Heart left ventricle (tissue), 13 donors: ENCODE measurements at regions not wholly inside any gene's neighbourhood (a gene's known extent, or its start where the extent isn't known, plus 50 kb on each side); places are given as distances from the start of the nearest gene placed in this dataset.

Experiments used
- POLR2A ChIP-seq, 2 donors: fragments of 450-650 bp; IDR thresholded peaks; one replicate each; pipeline ENCODE4 v1.6.1; 2017; ENCODE audit warnings: antibody characterized with exemption in 2 of 2, mild to moderate bottlenecking in 2 of 2, moderate library complexity in 2 of 2
- TF ChIP-seq, protein P1 (sequence below), 12 donors: fragments of 200-600 bp; sonication (generic) in 4 of 12; IDR thresholded peaks; one replicate each; pipeline versions ENCODE4 v1.5.0 to v1.8.0; 2018 to 2022; ENCODE audit warnings: antibody characterized with exemption in 12 of 12, mild to moderate bottlenecking in 5 of 12
- donor health status: ischemic (EF 13 %, LVEDD 7.1; RV severe dilation, severe dysfunction).
- donor health status: DM: no; HTN: yes; CAD: no.
- donor health status: DM: no; HTN: no; CAD: no.
- donor health status: ischemic (EF 25% LVEDD 6.9; RV normal size, moderate dysfunction).
- donor health status: ischemic (EF 25% LVEDD 5.7; RV mildly dilated, moderate dysfunction).
- donor health status: ischemic (EF 35%, LVEDD 5.7; RV mildly dilated, moderate dysfunction).
- donor health status: nonischemic (EF 11% LVEDD 7.7; RV severe dilation, severe dysfunction).
- donor health status: DM: yes; HTN: yes; CAD: no.
- donor health status: PGD.
- donor health status: ischemic (EF 29% LVEDD 5.4; RV normal size, mild dysfunction).
- donor health status: nonischemic (EF 23%, LVEDD 6.1; RV moderate dilation, normal function).

DNA sequence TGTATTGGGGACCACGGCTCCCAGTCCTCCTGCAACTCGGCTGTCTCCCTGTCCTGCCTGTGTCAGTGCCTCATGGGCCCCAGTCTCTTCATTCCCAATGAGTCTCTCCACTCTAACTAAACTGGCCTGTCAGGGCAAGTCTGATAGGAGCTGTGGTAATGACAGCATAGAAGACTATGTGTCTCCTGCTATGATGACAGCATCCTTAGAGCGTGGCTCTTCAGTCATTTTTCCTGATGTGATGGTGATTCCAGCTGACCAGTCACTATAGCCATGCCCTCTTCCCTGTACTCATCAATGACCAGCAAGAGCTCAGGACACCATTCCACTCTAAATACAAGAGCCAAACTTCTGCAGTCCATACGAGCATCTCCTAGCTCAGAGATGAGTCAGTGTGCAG is 339.8 kb downstream of the PCNX1 start:
- TF ChIP-seq, protein P1, sequence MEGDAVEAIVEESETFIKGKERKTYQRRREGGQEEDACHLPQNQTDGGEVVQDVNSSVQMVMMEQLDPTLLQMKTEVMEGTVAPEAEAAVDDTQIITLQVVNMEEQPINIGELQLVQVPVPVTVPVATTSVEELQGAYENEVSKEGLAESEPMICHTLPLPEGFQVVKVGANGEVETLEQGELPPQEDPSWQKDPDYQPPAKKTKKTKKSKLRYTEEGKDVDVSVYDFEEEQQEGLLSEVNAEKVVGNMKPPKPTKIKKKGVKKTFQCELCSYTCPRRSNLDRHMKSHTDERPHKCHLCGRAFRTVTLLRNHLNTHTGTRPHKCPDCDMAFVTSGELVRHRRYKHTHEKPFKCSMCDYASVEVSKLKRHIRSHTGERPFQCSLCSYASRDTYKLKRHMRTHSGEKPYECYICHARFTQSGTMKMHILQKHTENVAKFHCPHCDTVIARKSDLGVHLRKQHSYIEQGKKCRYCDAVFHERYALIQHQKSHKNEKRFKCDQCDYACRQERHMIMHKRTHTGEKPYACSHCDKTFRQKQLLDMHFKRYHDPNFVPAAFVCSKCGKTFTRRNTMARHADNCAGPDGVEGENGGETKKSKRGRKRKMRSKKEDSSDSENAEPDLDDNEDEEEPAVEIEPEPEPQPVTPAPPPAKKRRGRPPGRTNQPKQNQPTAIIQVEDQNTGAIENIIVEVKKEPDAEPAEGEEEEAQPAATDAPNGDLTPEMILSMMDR (IDR thresholded peaks at IDR 0.05): no peak
- TF ChIP-seq POLR2A (IDR thresholded peaks at IDR 0.05): no peak
